H1 (cell line): ENCODE measurements at regions not wholly inside any gene's neighbourhood (a gene's known extent, or its start where the extent isn't known, plus 50 kb on each side); places are given as distances from the start of the nearest gene placed in this dataset.
A peak's percentile ranks its signal among the peaks of the same experiment; 100 is the strongest.
"Not testable (repeated sequence)": the region's sequence is repeated elsewhere in the genome, so short reads cannot be mapped to it uniquely, and the experiment has no call there.

Source experiments
- CTCF ChIA-PET: fragments of 300-600 bp; sonication (Branson Sonifier 250); formaldehyde crosslinking; loops from one replicate; lab custom pipeline; 2021; ENCODE audit not compliant: partially characterized antibody; lab: Charles Lee
- POLR2A ChIA-PET: fragments of 300-600 bp; sonication (Branson Sonifier 250); formaldehyde crosslinking; loops from one replicate; lab custom pipeline; 2021; ENCODE audit warnings: inconsistent platforms; ENCODE audit not compliant: partially characterized antibody; lab: Charles Lee
- DNase-seq, 2 experiments: peaks; one replicate each; pipeline versions ENCODE4 v3.0.0 to v3.0.0-alpha.2; 2010 to 2022; ENCODE audit warnings: low spot score in 2 of 2, low read depth in 1 of 2, mixed read lengths in 1 of 2
- FAIRE-seq: peaks from 2 replicates; lab custom pipeline; 2011; peaks lifted over from hg19 to GRCh38; lab: Jason Lieb, UNC
- H2AFZ ChIP-seq: 2 replicates; pipeline ENCODE4 v1.8.1; 2012; ENCODE audit warnings: low read length, inconsistent platforms
- H2AK5ac ChIP-seq: 2 replicates; pipeline ENCODE4 v1.6.1; 2013; ENCODE audit warnings: low read depth, low read length
- H2BK120ac ChIP-seq: replicated peaks from 2 replicates; pipeline ENCODE3; 2013; ENCODE audit warnings: low read depth, low read length, inconsistent platforms
- H2BK12ac ChIP-seq: 2 replicates; pipeline ENCODE4 v1.6.1; 2013; ENCODE audit warnings: low read depth, low read length
- H2BK15ac ChIP-seq: 2 replicates; pipeline ENCODE4 v1.6.1; 2013; ENCODE audit warnings: low read length
- H2BK20ac ChIP-seq: 2 replicates; pipeline ENCODE4 v1.6.1; 2013; ENCODE audit warnings: low read length
- H2BK5ac ChIP-seq: 2 replicates; pipeline ENCODE4 v1.6.1; 2013; ENCODE audit warnings: low read depth, low read length
- H3K14ac ChIP-seq: 2 replicates; pipeline ENCODE4 v1.6.1; 2013; ENCODE audit warnings: inconsistent platforms; ENCODE audit not compliant: insufficient read length
- H3K18ac ChIP-seq: 2 replicates; pipeline ENCODE4 v1.6.1; 2013; ENCODE audit warnings: low read length; ENCODE audit errors: extremely low read depth
- H3K23ac ChIP-seq: 2 replicates; pipeline ENCODE4 v1.6.1; 2013; ENCODE audit warnings: inconsistent platforms; ENCODE audit not compliant: insufficient read length
- H3K23me2 ChIP-seq: 2 replicates; pipeline ENCODE4 v1.6.1; 2013; ENCODE audit warnings: low read depth, low read length
- H3K27ac ChIP-seq: 2 replicates; pipeline ENCODE4 v1.6.1; 2011; ENCODE audit warnings: low read depth, low read length, inconsistent platforms
- H3K27me3 ChIP-seq, 4 experiments: replicated peaks in 1 of 4; 1 replicate in 1 of 4; 2 replicates in 3 of 4; pipeline versions ENCODE4 v1.6.1 to v1.8.1; 2011 to 2013; ENCODE audit warnings: low read length in 3 of 4, mild to moderate bottlenecking in 3 of 4, inconsistent platforms in 2 of 4, mixed read lengths in 2 of 4, moderate library complexity in 1 of 4; ENCODE audit not compliant: control insufficient read depth in 3 of 4, insufficient read depth in 3 of 4; ENCODE audit errors: extremely low read depth in 1 of 4
- H3K36me3 ChIP-seq, 4 experiments: 2 replicates each; pipeline versions ENCODE4 v1.6.1 to v1.8.1; 2011 to 2013; ENCODE audit warnings: mild to moderate bottlenecking in 4 of 4, low read length in 3 of 4, moderate library complexity in 2 of 4, control low read depth in 1 of 4, inconsistent platforms in 1 of 4; ENCODE audit not compliant: insufficient read depth in 4 of 4, control insufficient read depth in 2 of 4
- H3K4ac ChIP-seq: replicated peaks from 2 replicates; pipeline ENCODE3; 2013; ENCODE audit warnings: low read length, low read depth, mixed read lengths, inconsistent platforms; ENCODE audit not compliant: insufficient read length
- H3K4me1 ChIP-seq, 4 experiments: replicated peaks in 1 of 4; 1 replicate in 1 of 4; 2 replicates in 3 of 4; pipeline versions ENCODE4 v1.6.1 to v1.8.1; 2011 to 2013; ENCODE audit warnings: low read length in 3 of 4, inconsistent platforms in 2 of 4, mixed read lengths in 1 of 4; ENCODE audit not compliant: insufficient read depth in 4 of 4, control insufficient read depth in 3 of 4
- H3K4me2 ChIP-seq, 2 experiments: 2 replicates each; pipeline versions ENCODE4 v1.6.1 to v1.8.1; 2011 to 2013; ENCODE audit warnings: low read depth in 2 of 2, low read length in 2 of 2, control low read depth in 1 of 2, inconsistent platforms in 1 of 2, mild to moderate bottlenecking in 1 of 2; ENCODE audit not compliant: insufficient read depth in 1 of 2
- H3K4me3 ChIP-seq, 4 experiments: fragments of 200-600, 300-600 bp in 1 of 4; sonication (generic), shearing (Covaris generic), sonication (Bioruptor Twin) in 1 of 4; 2 replicates each; pipeline versions ENCODE4 v1.5.1 to v1.8.1; 2011 to 2016; ENCODE audit warnings: low read length in 4 of 4, low read depth in 3 of 4, control low read depth in 2 of 4, inconsistent platforms in 2 of 4, mild to moderate bottlenecking in 2 of 4, mixed read lengths in 1 of 4, moderate library complexity in 1 of 4; ENCODE audit not compliant: insufficient read depth in 2 of 4; ENCODE audit errors: extremely low read depth in 1 of 4
- H3K56ac ChIP-seq: replicated peaks from 2 replicates; pipeline ENCODE3; 2013; ENCODE audit warnings: low read depth, mild to moderate bottlenecking, mixed read lengths, low read length, inconsistent platforms; ENCODE audit not compliant: insufficient read length
- H3K79me1 ChIP-seq: 2 replicates; pipeline ENCODE4 v1.6.1; 2013; ENCODE audit warnings: low read depth, low read length, control low read depth
- H3K79me2 ChIP-seq, 2 experiments: 2 replicates each; pipeline versions ENCODE4 v1.6.1 to v1.8.1; 2012 to 2013; ENCODE audit warnings: low read length in 2 of 2, mild to moderate bottlenecking in 2 of 2, inconsistent platforms in 1 of 2; ENCODE audit not compliant: insufficient read depth in 2 of 2, control insufficient read depth in 1 of 2
- H3K9ac ChIP-seq, 4 experiments: replicated peaks in 1 of 4; 1 replicate in 1 of 4; 2 replicates in 3 of 4; pipeline versions ENCODE4 v1.6.1 to v1.8.1; 2011 to 2013; ENCODE audit warnings: low read depth in 3 of 4, low read length in 3 of 4, control low read depth in 2 of 4, mild to moderate bottlenecking in 2 of 4, moderate library complexity in 2 of 4, inconsistent platforms in 1 of 4; ENCODE audit errors: extremely low read depth in 1 of 4
- H3K9me3 ChIP-seq, 2 experiments: 2 replicates each; pipeline versions ENCODE4 v1.6.1 to v1.8.1; 2012 to 2013; ENCODE audit warnings: mild to moderate bottlenecking in 2 of 2, moderate library complexity in 2 of 2, control low read depth in 1 of 2, inconsistent platforms in 1 of 2, low read depth in 1 of 2, low read length in 1 of 2, mixed read lengths in 1 of 2; ENCODE audit not compliant: insufficient read depth in 2 of 2
- H4K20me1 ChIP-seq, 2 experiments: replicated peaks in 1 of 2; 2 replicates each; pipeline versions ENCODE3 to v1.8.1; 2011 to 2013; ENCODE audit warnings: inconsistent platforms in 2 of 2, low read length in 2 of 2, mild to moderate bottlenecking in 1 of 2; ENCODE audit not compliant: insufficient read depth in 2 of 2, control insufficient read depth in 1 of 2
- H4K5ac ChIP-seq: 2 replicates; pipeline ENCODE4 v1.6.1; 2013; ENCODE audit warnings: low read length, low read depth, mixed read lengths, inconsistent platforms; ENCODE audit not compliant: insufficient read length
- H4K8ac ChIP-seq: 2 replicates; pipeline ENCODE4 v1.8.0; 2013; ENCODE audit warnings: mild to moderate bottlenecking, moderate library complexity, low read length, inconsistent platforms; ENCODE audit not compliant: insufficient read depth; ENCODE audit errors: extremely low read depth
- H4K91ac ChIP-seq: replicated peaks from 2 replicates; pipeline ENCODE3; 2013; ENCODE audit warnings: low read length, mixed read lengths, inconsistent platforms; ENCODE audit not compliant: insufficient read length
- KDM4A ChIP-seq: IDR thresholded peaks from one replicate; pipeline ENCODE4 v1.7.1; 2012; ENCODE audit warnings: low read depth, mild to moderate bottlenecking, moderate library complexity, low read length, inconsistent platforms; ENCODE audit not compliant: severe bottlenecking
- WGBS, 2 experiments: shearing (Covaris generic) in 1 of 2; methylation state at CpG; one replicate each; pipeline versions ENCODE4 v1.1.6 to v1.1.7; 2013 to 2015; ENCODE audit warnings: low lambda C conversion rate in 2 of 2, mixed read lengths in 2 of 2, inconsistent platforms in 1 of 2, low coverage in 1 of 2, missing lambda C conversion rate in 1 of 2; ENCODE audit not compliant: insufficient replicate concordance in 2 of 2, insufficient coverage in 1 of 2, insufficient read length in 1 of 2; ENCODE audit errors: extremely low coverage in 1 of 2, missing lambda C conversion rate in 1 of 2; 5-methylcytosine and 5-hydroxymethylcytosine counted together

DNA sequence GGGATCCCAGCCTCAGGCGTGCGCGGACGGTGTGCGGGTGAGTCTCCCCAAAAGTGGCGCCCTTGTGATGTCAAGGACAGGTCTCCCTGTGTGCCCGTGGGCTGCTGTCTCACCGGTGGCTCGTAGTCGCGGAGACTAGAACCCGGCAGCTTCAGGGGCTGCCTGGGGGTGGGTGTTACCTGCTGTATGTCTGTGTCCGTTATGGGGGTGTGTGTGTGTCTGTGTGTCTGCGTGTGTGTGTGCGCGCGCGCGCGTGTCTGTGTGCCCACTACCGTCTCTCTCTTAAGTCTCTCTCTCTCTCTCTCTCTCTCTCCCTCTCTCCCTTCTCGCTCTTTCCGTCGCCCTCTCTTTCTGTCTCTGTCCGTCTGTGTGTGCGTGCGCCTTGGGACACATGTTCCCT, 170.0 kb upstream of the ZNG1F start:
- Histone ChIP-seq H2AFZ (0 out of 2 replicates have a peak overlapping the region, but pooled peaks have one; percentile 53), H3K4me2 (peak overlapping the region; percentile 58 to 62)

More for the DNA sequence above, 170.0 kb upstream of the ZNG1F start:
- H2BK20ac ChIP-seq, H3K23ac ChIP-seq, H4K20me1 ChIP-seq, POLR2A ChIA-PET, H2BK120ac ChIP-seq, H3K23me2 ChIP-seq: not testable (repeated sequence)
- H3K9me3 ChIP-seq = peaks cover 0 to 34% of the 10 kb centered on the region in 2 experiments; a peak in 1 of 4 replicates
- TF ChIP-seq KDM4A = peak; percentile 50
- TF ChIP-seq, all 59 proteins: peak for 1; not testable (repeated sequence) for 58
- H4K8ac ChIP-seq, H3K18ac ChIP-seq, H2BK15ac ChIP-seq, H3K36me3 ChIP-seq, H3K27me3 ChIP-seq, H3K27ac ChIP-seq, H2BK12ac ChIP-seq, H3K4me1 ChIP-seq, H3K79me2 ChIP-seq, FAIRE-seq, H3K9ac ChIP-seq, H3K56ac ChIP-seq, H2BK5ac ChIP-seq, H3K79me1 ChIP-seq, H4K91ac ChIP-seq, H2AK5ac ChIP-seq, H4K5ac ChIP-seq, H3K4ac ChIP-seq, CTCF ChIA-PET, H3K14ac ChIP-seq: not testable (repeated sequence)
- peak in 1 of 2 experiments; percentile 56 for DNase-seq
- 67% methylated on average over 9 of the region's 27 CpGs; no CpG with 5 or more reads in 1 of the 2 experiments for WGBS, 2 experiments
- peak overlapping the region; percentile 32 to 55 (median 42); a peak in 7 of 8 replicates for H3K4me3 ChIP-seq
